Skin epidermis (tissue), 12 donors: ENCODE measurements at regions not wholly inside any gene's neighbourhood (a gene's known extent, or its start where the extent isn't known, plus 50 kb on each side); places are given as distances from the start of the nearest gene placed in this dataset.
"Not testable (repeated sequence)": the region's sequence is repeated elsewhere in the genome, so short reads cannot be mapped to it uniquely, and the experiment has no call there.

Experiments used
- H3K27ac ChIP-seq, 21 experiments: fragments of 200-600 bp; sonication (generic) in 11 of 21; one replicate each; pipeline ENCODE4 v1.5.0; 2020; ENCODE audit warnings: mild to moderate bottlenecking in 3 of 21, inconsistent platforms in 2 of 21, moderate library complexity in 2 of 21
- H3K4me3 ChIP-seq, 7 experiments: fragments of 200-600 bp; sonication (generic) in 2 of 7; one replicate each; pipeline ENCODE4 v1.5.0; 2020; ENCODE audit warnings: inconsistent platforms in 2 of 7, mild to moderate bottlenecking in 2 of 7, moderate library complexity in 1 of 7

DNA sequence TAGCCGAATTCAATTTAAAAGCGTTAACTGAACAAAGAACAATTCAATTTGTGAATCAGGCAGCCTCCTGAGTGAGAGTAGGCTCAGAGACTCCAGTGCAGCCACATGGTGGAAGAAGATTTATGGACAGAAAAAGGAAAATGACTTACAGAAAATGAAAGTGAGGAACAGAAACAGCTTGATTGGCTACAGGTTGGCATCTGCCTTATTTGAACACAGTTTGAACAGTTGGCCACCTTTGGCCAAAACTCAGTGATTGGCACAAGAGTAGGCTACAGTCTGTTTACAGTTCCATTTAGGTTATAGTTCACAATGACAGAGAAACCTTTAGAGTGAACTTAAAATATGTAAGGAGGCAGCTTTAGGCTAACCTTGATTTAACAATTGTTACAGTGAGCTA, 86.3 kb upstream of the CCDC71L start:
- peak overlapping the region in 2 of 21 experiments; percentile 36 to 53 for H3K27ac ChIP-seq
- H3K4me3 ChIP-seq, result not testable (repeated sequence)

DNA sequence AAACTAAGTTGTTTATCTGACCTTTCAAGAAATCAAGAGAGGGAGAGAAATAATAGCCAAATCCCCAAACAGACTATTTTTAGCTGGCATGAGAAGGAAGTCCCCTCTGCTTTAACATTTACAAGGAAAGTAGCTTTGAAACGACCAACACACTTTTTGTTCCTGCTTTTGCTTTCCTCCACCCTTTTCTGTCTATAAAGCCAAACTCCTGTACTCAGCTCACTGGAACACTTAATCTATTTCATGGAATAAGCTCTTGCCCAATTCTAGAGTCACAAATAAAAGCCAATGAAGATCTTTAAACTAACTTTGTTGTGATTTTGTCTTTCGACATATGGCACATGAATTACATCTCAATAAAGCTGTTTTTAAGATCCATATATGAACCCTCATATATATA, 86.8 kb upstream of the CCDC71L start:
- H3K27ac ChIP-seq, result peak overlapping the region in 2 of 21 experiments; percentile 36 to 53
- no peak overlapping the region for H3K4me3 ChIP-seq

DNA sequence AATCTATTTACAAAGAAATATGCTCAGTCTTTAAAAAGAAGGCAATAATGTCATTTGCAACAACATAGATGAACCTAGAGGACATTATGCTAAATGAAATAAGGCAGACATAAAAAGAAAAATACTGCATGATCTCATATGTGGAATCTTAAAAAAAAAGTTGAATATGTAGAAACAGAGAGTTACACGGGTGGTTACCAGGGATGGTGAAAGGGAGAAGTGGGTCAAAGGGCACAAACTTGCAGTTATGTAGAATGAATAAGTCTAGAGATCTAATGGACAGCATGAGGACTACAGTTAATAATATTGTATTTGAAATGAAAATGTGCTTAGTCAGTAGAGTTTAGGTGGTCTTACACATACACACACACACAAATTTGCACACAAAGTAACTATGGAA, 88.2 kb upstream of the CCDC71L start:
- no peak overlapping the region for H3K27ac ChIP-seq
- H3K4me3 ChIP-seq, result no peak overlapping the region

DNA sequence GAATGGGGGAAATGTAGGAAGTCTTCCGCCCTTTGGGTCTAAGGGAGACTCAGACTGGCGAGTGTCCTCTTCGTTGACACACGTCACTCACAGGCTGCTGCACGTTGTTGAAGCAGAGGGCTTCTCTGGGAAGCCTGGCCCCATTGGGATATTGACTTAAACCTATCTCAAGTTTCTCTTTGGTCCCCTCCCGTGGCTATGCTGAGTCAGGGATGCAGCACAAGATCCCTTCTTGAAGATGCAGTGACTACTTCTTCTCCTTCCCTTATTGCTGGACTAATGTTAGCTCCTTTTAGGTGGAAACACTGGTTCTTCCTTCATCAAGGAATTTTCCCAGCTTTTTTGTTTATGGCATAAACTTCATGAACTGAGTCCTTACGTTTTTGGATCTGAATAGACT, 89.8 kb upstream of the CCDC71L start:
- Histone ChIP-seq H3K4me3 (no peak overlapping the region), H3K27ac (no peak overlapping the region)

DNA sequence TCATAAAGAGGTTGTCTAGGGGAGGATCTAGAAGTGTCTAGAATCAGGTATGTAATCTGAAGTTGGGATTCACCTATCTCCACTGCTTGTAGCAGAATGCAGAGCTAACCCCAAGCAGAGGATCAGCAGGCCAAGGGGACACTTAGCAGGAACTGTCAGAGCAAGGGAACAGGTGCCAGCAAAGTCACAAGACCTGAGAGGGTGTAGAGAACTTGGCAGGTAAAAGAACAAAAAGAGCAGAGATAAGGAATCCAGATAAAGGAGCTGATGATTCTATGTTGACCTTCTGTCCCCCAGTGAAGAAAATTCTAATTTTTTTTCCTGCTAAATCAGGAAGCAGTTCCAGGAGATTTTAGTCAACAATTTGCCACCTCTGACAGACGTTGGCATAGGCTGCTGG, 91.4 kb upstream of the CCDC71L start:
- Histone ChIP-seq H3K27ac (no peak overlapping the region), H3K4me3 (no peak overlapping the region)

DNA sequence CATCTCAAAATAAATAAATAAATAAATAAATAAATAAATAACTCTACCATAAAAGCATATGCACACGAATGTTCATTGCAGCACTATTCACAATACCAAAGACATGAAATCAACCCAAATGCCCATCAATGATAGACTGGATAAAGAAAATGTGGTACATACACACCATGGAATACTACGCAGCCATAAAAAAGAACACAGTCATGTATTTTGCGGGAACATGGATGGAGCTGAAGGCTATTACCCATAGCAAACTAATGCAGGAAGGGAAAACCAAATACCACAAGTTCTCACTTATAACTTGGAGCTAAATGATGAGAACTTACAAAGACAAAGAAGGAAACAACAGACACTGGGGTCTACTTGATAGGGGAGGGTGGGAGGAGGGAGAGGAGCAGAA, 94.1 kb upstream of the CCDC71L start:
- H3K4me3 ChIP-seq, H3K27ac ChIP-seq: not testable (repeated sequence)

DNA sequence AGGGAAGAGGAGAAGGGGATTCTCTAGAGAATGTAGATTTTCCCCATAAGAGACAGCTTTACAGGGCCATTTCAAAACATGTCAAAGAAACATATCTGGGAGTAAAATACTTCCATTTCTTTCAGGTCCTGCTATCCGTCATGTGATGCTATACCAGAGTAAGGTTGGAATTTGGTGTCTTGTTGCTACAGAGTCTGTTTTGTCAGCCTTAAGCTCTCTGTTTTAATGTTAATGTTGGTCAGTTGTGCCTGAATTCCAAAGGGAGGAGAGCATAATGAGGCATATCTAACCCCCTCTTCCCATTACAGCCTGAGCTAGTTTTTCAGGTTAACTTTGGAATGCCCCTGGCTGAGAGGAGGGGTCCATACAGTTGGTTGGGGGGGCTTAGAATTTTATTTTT, 94.7 kb upstream of the CCDC71L start:
- H3K27ac ChIP-seq, result no peak overlapping the region
- no peak overlapping the region for H3K4me3 ChIP-seq

DNA sequence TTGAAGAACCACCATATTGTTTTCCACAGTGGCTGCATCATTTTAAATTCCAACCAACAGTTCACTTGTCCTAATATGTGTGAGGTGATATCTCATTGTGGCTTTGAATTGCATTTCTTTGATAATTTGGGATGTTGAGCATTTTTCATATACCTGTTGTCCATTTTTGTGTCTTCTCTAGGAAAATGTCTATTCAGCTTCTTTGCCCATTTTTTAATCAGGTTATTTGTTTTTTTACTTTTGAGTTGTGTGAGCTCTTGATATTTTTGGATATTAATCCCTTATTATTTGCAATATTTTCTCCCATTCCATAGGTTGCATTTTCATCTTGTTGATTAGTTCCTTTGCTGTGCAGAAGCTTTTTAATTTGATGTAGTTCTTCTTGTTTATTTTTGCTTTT, 95.1 kb upstream of the CCDC71L start:
- Histone ChIP-seq H3K27ac (no peak overlapping the region), H3K4me3 (no peak overlapping the region)

DNA sequence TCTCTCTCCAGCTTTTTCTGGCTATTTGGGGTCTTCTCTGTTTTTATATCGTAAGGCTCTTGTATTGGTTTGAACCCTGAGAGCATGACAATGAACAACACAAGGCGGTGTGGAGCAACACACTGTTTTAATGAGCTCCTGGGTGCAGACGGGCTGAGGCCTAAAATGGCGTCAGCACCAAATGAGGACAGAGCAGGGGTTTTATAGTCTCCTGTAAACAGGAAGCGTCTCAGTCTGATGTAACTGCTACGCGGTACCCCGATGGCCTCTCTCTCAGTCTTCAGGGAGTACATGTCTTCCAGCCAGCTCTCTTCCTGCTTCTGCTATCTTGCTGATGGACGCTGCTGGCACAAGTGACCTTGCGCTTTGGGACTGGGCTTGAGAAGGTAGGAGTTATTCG, 95.9 kb upstream of the CCDC71L start:
- no peak overlapping the region for H3K4me3 ChIP-seq
- no peak overlapping the region for H3K27ac ChIP-seq

DNA sequence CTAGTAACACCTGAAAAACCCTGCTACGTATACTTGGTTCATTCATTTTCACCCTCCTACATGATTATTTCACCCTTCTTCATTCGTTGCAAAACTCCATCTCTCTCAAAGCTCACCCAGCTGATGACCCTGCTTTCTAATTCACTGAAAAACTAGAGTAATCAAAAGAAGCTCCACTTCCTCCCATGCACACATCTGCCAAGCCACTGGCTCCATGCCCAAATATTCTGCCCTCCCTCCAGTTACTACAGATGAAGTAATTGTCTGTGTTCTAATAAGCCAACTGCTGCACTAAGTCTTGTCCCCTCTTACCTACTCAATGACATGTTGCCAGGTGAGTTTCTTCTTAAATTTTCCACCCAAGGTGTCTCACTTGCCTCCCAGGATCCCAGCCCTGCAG, 96.9 kb upstream of the CCDC71L start:
- Histone ChIP-seq H3K4me3 (no peak overlapping the region), H3K27ac (no peak overlapping the region)

DNA sequence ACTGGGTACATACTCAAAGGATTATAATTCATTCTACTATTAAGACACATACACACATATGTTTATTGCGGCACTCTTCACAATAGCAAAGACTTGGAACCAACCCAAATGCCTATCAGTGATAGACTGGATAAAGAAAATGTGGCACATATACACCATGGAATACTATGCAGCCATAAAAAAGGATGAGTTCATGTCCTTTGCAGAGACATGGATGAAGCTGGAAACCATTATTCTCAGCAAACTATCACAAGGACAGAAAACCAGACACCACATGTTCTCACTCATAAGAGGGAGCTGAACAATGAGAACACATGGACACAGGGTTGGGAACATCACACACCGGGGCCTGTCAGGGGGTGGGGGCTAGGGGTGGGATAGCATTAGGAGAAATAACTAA, 101.9 kb upstream of the CCDC71L start:
- H3K27ac ChIP-seq, H3K4me3 ChIP-seq: not testable (repeated sequence)

DNA sequence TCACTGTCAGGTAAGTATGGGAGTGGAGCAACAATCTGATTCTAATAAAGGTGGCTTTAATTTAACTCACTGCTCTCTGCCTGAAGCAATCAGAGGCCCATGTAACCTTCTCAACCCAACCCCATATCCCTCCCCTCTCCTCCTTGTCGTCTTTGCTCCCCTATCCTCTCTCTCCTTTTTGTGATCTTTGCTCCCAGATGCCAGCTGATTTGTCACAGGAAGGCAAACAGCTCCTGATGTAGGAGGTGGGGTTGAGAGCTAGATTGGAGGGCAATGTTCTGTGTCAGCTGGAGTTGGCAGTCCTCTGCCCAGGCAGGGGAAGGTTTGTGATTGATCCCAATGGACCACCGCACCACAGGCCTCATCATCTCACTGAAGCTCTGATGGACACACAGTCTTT, 101.4 kb upstream of the PIK3CG start:
- Histone ChIP-seq H3K27ac (no peak overlapping the region), H3K4me3 (no peak overlapping the region)

DNA sequence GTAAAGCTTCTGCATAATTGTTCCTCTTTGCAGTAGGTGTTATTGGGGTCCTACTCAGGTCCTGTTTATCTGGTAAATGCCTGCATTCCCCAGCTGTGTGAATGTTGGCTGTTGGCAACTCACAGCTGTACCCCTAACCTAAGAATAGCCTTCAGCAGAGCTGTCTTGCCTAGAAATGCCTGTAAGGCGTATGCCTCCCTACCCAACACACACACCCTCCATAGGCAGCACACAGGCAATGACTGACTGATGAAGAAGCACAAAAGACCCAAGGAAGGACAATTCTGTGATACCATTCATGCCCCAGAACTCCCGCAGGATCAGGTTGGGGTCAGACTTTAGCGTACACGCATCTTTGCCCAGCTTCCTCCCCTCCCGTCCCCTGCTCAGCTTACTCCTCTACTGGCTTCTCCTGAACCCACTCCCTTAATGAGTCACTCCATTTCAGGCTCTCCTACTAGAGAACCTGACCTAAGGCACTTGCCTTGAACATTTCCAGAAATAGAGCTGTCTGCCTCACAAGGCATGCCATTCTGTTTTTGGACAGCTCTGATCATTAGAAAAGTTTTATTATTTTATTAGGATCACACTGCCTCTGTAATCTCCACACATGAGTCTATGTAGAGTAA, 99.2 kb upstream of the PIK3CG start:
- Histone ChIP-seq H3K4me3 (no peak overlapping the region), H3K27ac (no peak overlapping the region)

DNA sequence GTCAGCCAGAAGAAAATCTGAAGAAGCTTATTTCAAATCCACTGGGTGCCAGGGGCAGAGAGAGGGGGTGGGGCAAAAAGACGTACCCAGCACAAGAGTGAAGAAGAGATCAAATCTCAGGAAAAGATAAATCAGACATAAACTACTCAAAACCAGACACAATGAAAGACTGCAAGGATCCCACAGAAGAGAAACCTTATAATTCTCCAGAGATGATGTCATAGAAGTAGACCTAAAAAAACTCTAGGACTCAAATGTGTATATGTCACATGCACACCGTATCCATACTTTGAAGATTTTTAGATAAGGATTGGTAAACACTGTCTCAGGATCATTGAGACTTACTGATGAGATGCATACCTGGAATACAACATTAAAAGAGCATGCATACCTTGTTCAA, 98.5 kb upstream of the PIK3CG start:
- H3K27ac ChIP-seq, result no peak overlapping the region
- H3K4me3 ChIP-seq, result no peak overlapping the region

DNA sequence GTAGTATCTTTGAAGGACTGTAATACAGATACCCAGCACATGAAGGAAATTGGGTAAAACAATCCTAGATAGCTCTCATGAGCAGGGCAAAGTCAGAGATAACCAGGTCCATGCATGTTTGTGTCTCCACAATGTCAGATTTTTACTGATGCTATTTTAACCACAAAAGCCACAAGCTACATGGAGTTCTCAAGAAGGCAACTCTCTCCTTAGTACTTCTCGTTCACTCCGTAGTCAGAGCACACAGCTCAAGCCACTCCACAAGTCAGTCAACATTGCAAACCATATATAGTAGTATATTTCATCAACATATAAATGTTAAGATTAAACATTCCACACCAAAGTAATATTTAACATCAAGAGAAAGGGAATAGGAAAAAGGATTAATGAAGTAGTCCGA, 98.0 kb upstream of the PIK3CG start:
- H3K4me3 ChIP-seq, result no peak overlapping the region
- peak overlapping the region in 1 of 21 experiments; percentile 43 for H3K27ac ChIP-seq

DNA sequence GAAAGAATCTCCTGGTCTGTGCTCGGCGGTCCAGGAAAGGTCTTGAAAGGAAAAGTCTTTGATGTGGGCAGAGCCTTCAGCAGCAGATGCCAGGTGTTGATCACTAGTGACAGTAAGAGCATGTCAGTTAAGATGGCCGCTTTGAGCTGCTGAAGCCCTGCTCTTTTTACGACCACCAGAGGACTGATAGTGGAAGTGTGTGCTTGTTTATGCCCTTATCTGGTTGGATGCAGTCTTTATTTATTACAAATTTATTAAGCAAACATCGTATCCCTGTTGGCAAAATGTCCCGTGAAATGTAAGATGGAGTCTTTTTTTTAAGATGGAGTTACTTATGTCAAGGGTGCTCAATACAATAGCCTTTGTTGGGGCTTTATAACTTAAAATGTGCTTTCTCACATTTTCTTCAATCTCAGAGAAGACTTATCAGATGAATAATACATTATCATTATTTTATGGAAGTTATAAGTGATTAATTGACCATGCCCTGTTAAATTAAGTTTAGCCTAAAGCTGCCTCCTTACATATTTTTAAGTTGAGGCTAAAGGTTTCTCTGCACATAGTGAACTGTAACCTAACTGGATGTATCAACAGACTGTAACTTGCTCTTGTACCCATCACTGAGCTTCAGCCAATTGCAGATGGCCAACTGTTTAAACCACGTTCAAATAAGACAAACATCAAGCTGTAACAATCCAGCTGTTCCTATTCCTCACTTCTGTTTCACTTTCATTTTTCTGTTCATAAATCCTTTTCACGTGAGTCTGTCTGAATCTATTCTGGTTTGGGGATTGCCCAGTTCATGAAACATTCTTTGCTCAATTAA, 97.4 kb upstream of the PIK3CG start:
- peak overlapping the region in 9 of 21 experiments; percentile 2 to 75 (median 44) for H3K27ac ChIP-seq
- H3K4me3 ChIP-seq, result no peak overlapping the region

DNA sequence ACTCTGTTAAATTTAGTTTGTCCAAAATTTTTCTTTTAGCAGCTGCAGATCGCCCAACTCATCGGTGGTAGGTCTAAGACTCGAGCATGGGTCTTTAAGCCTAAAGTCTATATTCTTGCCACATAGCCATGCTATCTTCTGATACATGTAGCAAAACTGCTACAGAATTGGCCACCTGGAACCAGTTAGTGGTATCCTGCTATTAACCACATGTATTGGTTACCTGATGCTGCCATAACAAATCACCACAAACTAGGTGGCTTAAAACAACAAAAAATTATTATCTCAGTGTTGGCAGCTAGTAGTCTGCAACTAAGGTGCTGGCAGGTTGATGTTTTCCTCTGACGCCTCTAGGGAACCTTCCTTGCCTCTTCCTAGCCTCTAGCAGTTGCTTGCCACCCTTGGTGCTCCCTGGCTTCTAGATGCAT, 96.7 kb upstream of the PIK3CG start:
- peak overlapping the region in 9 of 21 experiments; percentile 2 to 75 (median 44) for H3K27ac ChIP-seq
- no peak overlapping the region for H3K4me3 ChIP-seq

DNA sequence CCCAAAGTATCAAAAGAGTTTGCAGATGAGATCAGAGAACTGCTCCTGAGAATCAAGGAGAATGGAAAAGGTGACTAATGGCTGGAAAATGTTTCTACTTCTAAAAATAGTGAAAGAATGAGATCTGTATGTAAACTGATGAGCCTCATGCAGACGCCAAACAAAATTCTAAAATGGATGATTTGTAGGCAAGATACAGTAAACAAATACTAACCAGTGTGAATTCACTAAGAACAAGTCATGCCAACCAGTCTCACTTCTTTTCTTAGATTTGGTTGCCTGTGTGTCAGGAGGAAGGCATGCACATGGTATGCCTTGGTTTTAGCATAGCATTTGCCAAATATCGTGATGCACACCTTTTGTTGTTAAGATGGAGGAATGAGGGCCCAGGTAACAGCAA, 94.9 kb upstream of the PIK3CG start:
- no peak overlapping the region for H3K4me3 ChIP-seq
- H3K27ac ChIP-seq, result peak overlapping the region in 1 of 21 experiments; percentile 32

DNA sequence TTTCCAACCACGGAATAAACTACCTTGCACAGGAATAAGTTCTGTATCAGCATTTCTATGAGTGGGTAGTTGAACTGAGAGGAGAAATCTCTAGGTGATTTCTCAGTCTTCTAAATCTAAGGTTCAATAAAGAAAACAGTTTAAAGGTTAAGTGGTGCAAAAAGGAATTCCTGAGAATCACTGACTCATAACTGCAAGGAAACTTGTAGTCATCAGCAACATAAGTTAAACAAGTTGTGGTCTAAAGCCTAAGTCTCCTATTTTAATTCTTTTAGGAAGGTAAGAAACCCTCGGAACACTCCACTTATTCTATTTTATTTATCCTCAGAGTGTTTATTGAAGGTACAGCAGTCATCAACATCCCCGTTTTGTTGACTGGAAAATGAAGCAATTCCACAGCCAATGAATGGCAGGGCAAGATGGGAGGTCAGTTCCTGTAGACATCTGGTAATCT, 92.4 kb upstream of the PIK3CG start:
- no peak overlapping the region for H3K4me3 ChIP-seq
- H3K27ac ChIP-seq, result peak overlapping the region in 2 of 21 experiments; percentile 8 to 9

DNA sequence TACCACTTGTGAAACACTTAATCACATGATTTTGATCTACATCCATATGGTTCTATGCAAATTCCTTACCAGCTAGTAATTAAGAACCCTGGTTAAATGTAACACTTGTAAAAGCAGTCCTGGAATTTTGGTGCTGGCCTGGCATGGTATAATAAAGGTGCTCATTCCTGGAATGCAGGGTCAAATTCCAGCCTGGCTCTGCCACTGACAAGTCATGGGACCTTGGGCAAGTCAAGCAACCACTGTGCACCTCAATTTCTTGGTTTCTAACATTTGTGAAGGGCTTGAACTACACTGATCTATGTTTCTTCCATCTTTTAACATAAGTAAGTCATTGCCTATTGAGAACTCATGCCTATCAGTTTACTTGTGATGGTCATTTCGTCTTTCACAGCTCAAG, 91.9 kb upstream of the PIK3CG start:
- Histone ChIP-seq H3K27ac (peak overlapping the region in 2 of 21 experiments; percentile 8 to 9), H3K4me3 (no peak overlapping the region)

DNA sequence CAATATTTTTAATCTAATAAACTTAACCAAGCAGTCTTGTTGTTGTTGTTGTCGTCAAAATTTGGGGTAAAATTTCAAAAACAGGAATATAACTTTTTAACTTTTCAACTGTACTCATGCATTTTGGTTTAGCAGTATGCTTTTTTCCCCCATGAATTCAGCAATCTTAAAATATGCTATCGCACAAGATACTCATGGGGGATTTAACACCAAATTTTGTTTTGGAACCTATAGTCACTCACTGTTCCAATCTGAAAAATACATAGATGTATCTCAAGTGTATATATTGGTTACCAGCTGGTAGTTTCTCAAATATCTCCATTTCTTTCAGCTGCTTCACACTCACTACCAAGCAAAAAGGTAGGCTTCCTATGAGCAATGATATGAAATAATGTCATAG, 91.4 kb upstream of the PIK3CG start:
- Histone ChIP-seq H3K27ac (no peak overlapping the region), H3K4me3 (no peak overlapping the region)
